K562 (cell line): ENCODE measurements at regions not wholly inside any gene's neighbourhood (a gene's known extent, or its start where the extent isn't known, plus 50 kb on each side); places are given as distances from the start of the nearest gene placed in this dataset.

Experiments used
- ATAC-seq: fragments of 200-7000 bp; cut with Tn5 transposase; 3 replicates; pipeline ENCODE4 v1.9.1; 2020; ENCODE audit warnings: moderate library complexity
- BruUV-seq: library from RNA; stranded (reverse); fragments of 400-500 nt; replicated peaks from 2 replicates; lab custom pipeline; 2021; lab: Mats Ljungman, UMichigan
- CTCF ChIA-PET: fragments of 300-600 bp; formaldehyde crosslinking; extraction: SDS; loops from one replicate; lab custom pipeline; 2021; ENCODE audit warnings: low intra/inter-chr PET ratio; lab: Yijun Ruan, JAX
- POLR2A ChIA-PET: fragments of 300-600, 350-650 bp; sonication (Branson Sonifier 250); formaldehyde crosslinking; extraction: SDS; loops from one replicate; lab custom pipeline; 2021; ENCODE audit warnings: antibody characterized with exemption, inconsistent platforms; lab: Yijun Ruan, JAX
- DNase-seq, 4 experiments: peaks; one replicate each; pipeline versions ENCODE4 v3.0.0 to v3.0.0-alpha.2; 2011 to 2018; ENCODE audit warnings: low spot score in 3 of 4, mixed read lengths in 3 of 4; ENCODE audit errors: extremely low read depth in 1 of 4
- FAIRE-seq: peaks from 2 replicates; lab custom pipeline; 2011; peaks lifted over from hg19 to GRCh38; lab: Jason Lieb, UNC
- H2AFZ ChIP-seq: 2 replicates; pipeline ENCODE4 v1.6.0; 2011; ENCODE audit warnings: low read depth, low read length, control low read depth, inconsistent platforms
- H3K27ac ChIP-seq: fragments of 200-600 bp; 3 replicates; pipeline ENCODE4 v1.8.0; 2011; ENCODE audit warnings: low read depth, mild to moderate bottlenecking, control low read depth, inconsistent platforms, low read length, moderate library complexity, mixed read lengths; ENCODE audit errors: extremely low read depth
- H3K27me3 ChIP-seq, 2 experiments: fragments of 300-600 bp in 1 of 2; 2 replicates in 1 of 2; 3 replicates in 1 of 2; pipeline versions ENCODE4 v1.6.0 to v1.8.0; 2011; ENCODE audit warnings: inconsistent platforms in 2 of 2, low read length in 2 of 2, mild to moderate bottlenecking in 1 of 2, mixed read lengths in 1 of 2, moderate library complexity in 1 of 2; ENCODE audit not compliant: control insufficient read depth in 2 of 2, insufficient read depth in 2 of 2
- H3K36me3 ChIP-seq: fragments of 300-600 bp; 3 replicates; pipeline ENCODE4 v1.8.0; 2011; ENCODE audit warnings: mild to moderate bottlenecking, low read length, inconsistent platforms; ENCODE audit not compliant: control insufficient read depth, insufficient read depth
- H3K4me1 ChIP-seq, 2 experiments: fragments of 200-600 bp in 1 of 2; replicated peaks in 1 of 2; 2 replicates in 1 of 2; 3 replicates in 1 of 2; pipeline versions ENCODE4 v1.5.1 to v1.8.0; 2011; ENCODE audit warnings: inconsistent platforms in 2 of 2, low read length in 2 of 2, mild to moderate bottlenecking in 1 of 2, mixed read lengths in 1 of 2, moderate library complexity in 1 of 2; ENCODE audit not compliant: control insufficient read depth in 2 of 2, insufficient read depth in 2 of 2
- H3K4me2 ChIP-seq: 2 replicates; pipeline ENCODE4 v1.6.1; 2011; ENCODE audit warnings: low read length, control low read depth, inconsistent platforms, mixed read lengths; ENCODE audit not compliant: insufficient read depth
- H3K4me3 ChIP-seq: fragments of 200-600 bp; sonication (generic), shearing (Covaris generic); 2 replicates; pipeline ENCODE4 v1.5.1; 2016; ENCODE audit warnings: control low read depth, inconsistent platforms
- H3K79me2 ChIP-seq: fragments of 200-600 bp; 3 replicates; pipeline ENCODE4 v1.8.0; 2011; ENCODE audit warnings: low read length, inconsistent platforms; ENCODE audit not compliant: control insufficient read depth, insufficient read depth
- H3K9ac ChIP-seq, 2 experiments: 2 replicates each; pipeline versions ENCODE4 v1.6.0 to v1.6.1; 2011; ENCODE audit warnings: low read depth in 2 of 2, low read length in 2 of 2, control low read depth in 1 of 2, inconsistent platforms in 1 of 2, mild to moderate bottlenecking in 1 of 2, mixed read lengths in 1 of 2; ENCODE audit not compliant: insufficient read depth in 1 of 2
- H3K9me1 ChIP-seq: one replicate; pipeline ENCODE4 v1.6.0; 2011; ENCODE audit warnings: inconsistent platforms, mild to moderate bottlenecking, low read length, moderate library complexity; ENCODE audit not compliant: control insufficient read depth, insufficient read depth
- H3K9me3 ChIP-seq: replicated peaks from 2 replicates; pipeline ENCODE4 v1.5.1; 2011; ENCODE audit warnings: low read depth, low read length, inconsistent platforms; ENCODE audit not compliant: control insufficient read depth, insufficient read depth
- H4K20me1 ChIP-seq: replicated peaks from 2 replicates; pipeline ENCODE4 v1.6.1; 2011; ENCODE audit warnings: low read length, inconsistent platforms, mixed read lengths; ENCODE audit not compliant: control insufficient read depth, insufficient read depth
- IRF2 ChIP-seq: sonication (generic); formaldehyde crosslinking; IDR thresholded peaks from 2 replicates; pipeline ENCODE4 v1.8.1; 2022; ENCODE audit warnings: mild to moderate bottlenecking, missing genetic modification reagents
- NR4A1 ChIP-seq, 2 experiments: fragments of 250-450 bp in 1 of 2; fragments of 450-650 bp in 1 of 2; sonication (Bioruptor Pico) in 1 of 2; IDR thresholded peaks; 2 replicates each; pipeline versions ENCODE4 v1.4.0 to v1.6.1; 2016 to 2020; ENCODE audit warnings: mild to moderate bottlenecking in 2 of 2, missing compliant biosample characterization in 1 of 2, missing genetic modification characterization in 1 of 2, moderate library complexity in 1 of 2
- RAD21 ChIP-seq, 2 experiments: fragments of 250-450 bp in 1 of 2; fragments of 450-650 bp in 1 of 2; sonication (Bioruptor Pico) in 1 of 2; formaldehyde crosslinking in 1 of 2; IDR thresholded peaks in 1 of 2; conservative IDR thresholded peaks in 1 of 2; 2 replicates each; pipeline versions ENCODE4 v1.4.0 to v1.8.0; 2020 to 2022; ENCODE audit warnings: mild to moderate bottlenecking in 2 of 2, moderate library complexity in 1 of 2
- SRF ChIP-seq, 2 experiments: fragments of 250-450, 450-650 bp in 1 of 2; sonication (Bioruptor Pico) in 1 of 2; sonication (generic) in 1 of 2; formaldehyde crosslinking; IDR thresholded peaks; 2 replicates each; pipeline versions ENCODE4 v1.5.0 to v1.5.1; 2020 to 2022; ENCODE audit warnings: mild to moderate bottlenecking in 1 of 2, missing genetic modification reagents in 1 of 2
- ZNF174 ChIP-seq: fragments of 250-450 bp; sonication (Bioruptor Pico); IDR thresholded peaks from 2 replicates; pipeline ENCODE4 v1.4.0; 2020; ENCODE audit warnings: mild to moderate bottlenecking
- ZNF717 ChIP-seq: fragments of 250-450 bp; sonication (Bioruptor Pico); IDR thresholded peaks from 2 replicates; pipeline ENCODE4 v1.5.0; 2021
- WGBS: fragments of 100-300 bp; shearing (Covaris generic); methylation state at CpG from one replicate; pipeline ENCODE4 v1.1.6; 2016; ENCODE audit warnings: low coverage, mixed read lengths; ENCODE audit not compliant: insufficient coverage; ENCODE audit errors: missing lambda C conversion rate; 5-methylcytosine and 5-hydroxymethylcytosine counted together
- in situ Hi-C: fragments of 300-500 bp; cut with MboI; formaldehyde crosslinking; loops from 4 replicates; pipeline ENCODE4 v1.15.0; 2018; ENCODE audit warnings: inconsistent platforms, mixed read lengths
- intact Hi-C: fragments of 100-400 bp; cut with micrococcal nuclease; formaldehyde crosslinking; loops from 2 replicates; pipeline ENCODE4 v1.14.2; 2022

DNA sequence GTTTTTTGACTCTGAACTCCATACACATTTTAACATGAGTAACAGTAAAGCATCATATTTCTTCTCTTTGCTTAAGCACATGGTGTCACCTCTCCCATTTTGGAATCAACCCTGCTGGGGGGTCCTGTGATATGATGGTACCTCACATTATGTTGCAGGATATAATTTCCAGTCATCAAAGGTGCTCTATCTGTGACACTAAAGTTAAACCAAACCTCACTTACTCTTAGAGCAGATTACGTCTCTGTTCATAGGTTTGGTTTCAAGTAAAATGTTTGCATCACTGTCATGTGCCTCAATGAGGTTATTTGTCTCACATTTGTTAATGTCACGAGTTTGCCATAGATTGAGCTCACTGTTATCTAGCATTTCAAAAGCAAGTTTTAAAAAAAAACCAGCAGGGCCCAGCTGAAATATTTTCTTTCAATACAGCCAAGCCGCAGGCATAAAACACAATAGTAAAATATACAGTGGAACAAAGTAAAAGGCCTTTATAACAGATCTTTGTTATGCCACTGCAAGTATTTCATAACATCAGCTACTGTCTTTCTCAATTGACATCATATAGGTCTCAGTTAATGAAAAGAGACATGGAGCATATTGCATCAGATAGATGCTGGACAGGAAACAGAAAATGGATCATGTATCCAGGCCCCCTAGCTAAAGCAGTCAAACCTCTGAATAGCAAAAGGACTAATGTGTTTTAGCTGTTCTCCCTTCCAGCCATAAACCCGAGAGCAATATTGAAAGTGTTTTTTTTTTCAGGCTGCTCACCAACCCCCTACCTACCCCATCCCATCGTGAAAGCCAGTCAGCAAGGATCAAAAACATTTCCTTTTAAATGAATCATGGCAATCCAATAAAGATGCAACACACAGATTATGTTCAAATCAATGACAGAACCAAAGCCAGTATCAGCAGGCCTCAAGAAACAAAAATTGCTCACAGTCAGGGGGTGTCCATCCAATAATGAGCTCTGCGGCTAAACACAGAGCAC lies 182.1 kb upstream of the ITGA1 start:
- no peaks in the 10 kb centered on the region for H3K9me1 ChIP-seq
- H3K4me2 ChIP-seq = no peak overlapping the region
- H3K9ac ChIP-seq = no peak overlapping the region
- H3K27me3 ChIP-seq = no peaks in the 10 kb centered on the region
- FAIRE-seq (no peak), DNase-seq (no peak), ATAC-seq (no peak)
- H3K4me1 ChIP-seq = no peaks in the 10 kb centered on the region
- intact Hi-C loops (no loop called here), in situ Hi-C loops (no loop called here)
- H3K36me3 ChIP-seq = no peaks in the 10 kb centered on the region
- no peak overlapping the region for H2AFZ ChIP-seq
- WGBS = 1% methylated on average over 6 of the region's 6 CpGs
- no peak overlapping the region for H3K4me3 ChIP-seq
- no peak overlapping the region for H3K27ac ChIP-seq
- no peaks in the 10 kb centered on the region for H3K9me3 ChIP-seq
- ChIA-PET CTCF (no interaction called here), POLR2A (no interaction called here)
- no peaks in the 10 kb centered on the region for H3K79me2 ChIP-seq
- no TSS peak for BruUV-seq
- H4K20me1 ChIP-seq = no peaks in the 10 kb centered on the region
- no peak for TF ChIP-seq RAD21 (CRISPR knock-in tag; conservative IDR thresholded peaks at IDR 0.05 in 1 of 2, IDR thresholded peaks at IDR 0.05 in 1 of 2)

- Histone ChIP-seq H2AFZ (no peak overlapping the region), H3K27me3 (no peaks in the 10 kb centered on the region), H3K27ac (no peak overlapping the region), H3K4me3 (no peak overlapping the region), H3K9ac (no peak overlapping the region), H3K79me2 (no peaks in the 10 kb centered on the region), H3K36me3 (no peaks in the 10 kb centered on the region), H3K9me3 (no peaks in the 10 kb centered on the region), H3K4me1 (no peaks in the 10 kb centered on the region), H3K4me2 (no peak overlapping the region), H3K9me1 (no peaks in the 10 kb centered on the region), H4K20me1 (no peaks in the 10 kb centered on the region)
- no TSS peak for BruUV-seq
- ATAC-seq = no peak
- POLR2A ChIA-PET = no interaction called here
- DNase-seq = no peak
- no peak for TF ChIP-seq ZNF717 (CRISPR knock-in tag)
- TF ChIP-seq IRF2 (CRISPR knock-in tag) = no peak
- no peak for TF ChIP-seq SRF (CRISPR knock-in tag; IDR thresholded peaks at IDR 0.05)
- TF ChIP-seq ZNF174 (CRISPR knock-in tag) = no peak
- no peak for TF ChIP-seq NR4A1 (CRISPR knock-in tag; IDR thresholded peaks at IDR 0.05)
- no peak for TF ChIP-seq NR4A1 (tag; IDR thresholded peaks at IDR 0.05)
- FAIRE-seq = no peak
- CTCF ChIA-PET = no interaction called here
- in situ Hi-C loops = no loop called here
- intact Hi-C loops = no loop called here
These were observed 180.4 kb upstream of the ITGA1 start for GRCh38 chr5:52607227-52607824.
